GM12878 (cell line): ENCODE measurements at regions not wholly inside any gene's neighbourhood (a gene's known extent, or its start where the extent isn't known, plus 50 kb on each side); places are given as distances from the start of the nearest gene placed in this dataset.
"Not testable (repeated sequence)": the region's sequence is repeated elsewhere in the genome, so short reads cannot be mapped to it uniquely, and the experiment has no call there.

Source experiments
- ATAC-seq: fragments of 200-7000 bp; cut with Tn5 transposase; 3 replicates; pipeline ENCODE4 v1.9.1; 2020; ENCODE audit warnings: mild to moderate bottlenecking, moderate library complexity
- BruUV-seq: library from RNA; stranded (reverse); fragments of 400-500 nt; replicated peaks from 2 replicates; lab custom pipeline; 2021; lab: Mats Ljungman, UMichigan
- CTCF ChIA-PET: fragments of 300-600 bp; sonication (Branson Sonifier 250); formaldehyde crosslinking; extraction: SDS; loops from one replicate; lab custom pipeline; 2021; ENCODE audit warnings: inconsistent platforms; lab: Yijun Ruan, JAX
- POLR2A ChIA-PET: fragments of 350-600 bp; formaldehyde crosslinking; extraction: SDS; loops from one replicate; lab custom pipeline; 2021; ENCODE audit warnings: inconsistent platforms; lab: Charles Lee
- RAD21 ChIA-PET: fragments of 300-600 bp; sonication (Branson Sonifier 250); formaldehyde crosslinking; loops from one replicate; lab custom pipeline; 2023; ENCODE audit warnings: antibody characterized with exemption; ENCODE audit not compliant: unreplicated experiment; lab: Charles Lee
- SMC1A ChIA-PET: fragments of 300-600 bp; sonication (Branson Sonifier 250); formaldehyde crosslinking; loops from one replicate; lab custom pipeline; 2023; ENCODE audit not compliant: unreplicated experiment, uncharacterized antibody; lab: Charles Lee
- DNase-seq: peaks from one replicate; pipeline ENCODE4 v3.0.0-alpha.2; 2011; ENCODE audit warnings: low read depth, low spot score
- FAIRE-seq: peaks from 3 replicates; lab custom pipeline; 2011; peaks lifted over from hg19 to GRCh38; lab: Jason Lieb, UNC
- H2AFZ ChIP-seq: 2 replicates; pipeline ENCODE4 v1.6.0; 2011; ENCODE audit warnings: low read depth, low read length, control low read depth; ENCODE audit not compliant: control insufficient read depth
- H3K27ac ChIP-seq: 2 replicates; pipeline ENCODE4 v1.5.1; 2011; ENCODE audit warnings: control low read depth; ENCODE audit not compliant: control insufficient read depth, insufficient read depth
- H3K27me3 ChIP-seq, 2 experiments: replicated peaks in 1 of 2; 2 replicates each; pipeline versions ENCODE4 v1.6.0 to v1.6.1; 2011; ENCODE audit warnings: low read length in 1 of 2; ENCODE audit not compliant: control insufficient read depth in 2 of 2, insufficient read depth in 2 of 2
- H3K36me3 ChIP-seq, 2 experiments: 2 replicates each; pipeline ENCODE4 v1.5.1; 2011; ENCODE audit warnings: low read length in 1 of 2; ENCODE audit not compliant: control insufficient read depth in 2 of 2, insufficient read depth in 2 of 2
- H3K4me1 ChIP-seq: 2 replicates; pipeline ENCODE4 v1.6.1; 2011; ENCODE audit warnings: mild to moderate bottlenecking, low read length, moderate library complexity, mixed read lengths; ENCODE audit not compliant: control insufficient read depth, insufficient read depth
- H3K4me2 ChIP-seq: 2 replicates; pipeline ENCODE4 v1.6.0; 2011; ENCODE audit warnings: control low read depth; ENCODE audit not compliant: control insufficient read depth, insufficient read depth
- H3K4me3 ChIP-seq: fragments of 200-600 bp; sonication (generic); 2 replicates; pipeline ENCODE4 v1.5.1; 2016
- H3K79me2 ChIP-seq: 2 replicates; pipeline ENCODE4 v1.6.0; 2011; ENCODE audit warnings: low read length; ENCODE audit not compliant: control insufficient read depth, insufficient read depth
- H3K9ac ChIP-seq: 2 replicates; pipeline ENCODE4 v1.8.0; 2011; ENCODE audit warnings: low read length, control low read depth, mixed read lengths; ENCODE audit not compliant: control insufficient read depth, insufficient read depth
- H3K9me3 ChIP-seq: replicated peaks from 3 replicates; pipeline ENCODE4 v1.5.1; 2011; ENCODE audit warnings: mild to moderate bottlenecking, low read length; ENCODE audit not compliant: control insufficient read depth, insufficient read depth
- H4K20me1 ChIP-seq: 2 replicates; pipeline ENCODE4 v1.6.0; 2011; ENCODE audit not compliant: control insufficient read depth, insufficient read depth
- ETV6 ChIP-seq, 2 experiments: fragments of 450-650 bp in 1 of 2; IDR thresholded peaks in 1 of 2; conservative IDR thresholded peaks in 1 of 2; 2 replicates each; pipeline ENCODE4 v1.6.1; 2014; ENCODE audit warnings: antibody characterized with exemption in 1 of 2, borderline replicate concordance in 1 of 2, low read depth in 1 of 2, mild to moderate bottlenecking in 1 of 2, moderate library complexity in 1 of 2
- MTA3 ChIP-seq: IDR thresholded peaks from 2 replicates; pipeline ENCODE4 v1.6.1; 2012; ENCODE audit warnings: low read length, inconsistent platforms, borderline replicate concordance
- RAD51 ChIP-seq: fragments of 450-650 bp; IDR thresholded peaks from 2 replicates; pipeline ENCODE4 v1.6.1; 2016; ENCODE audit warnings: moderate library complexity, mild to moderate bottlenecking, inconsistent platforms
- SREBF2 ChIP-seq: IDR thresholded peaks from 2 replicates; pipeline ENCODE4 v1.6.1; 2012; ENCODE audit warnings: mild to moderate bottlenecking, low read length
- ZNF24 ChIP-seq: fragments of 450-650 bp; IDR thresholded peaks from 2 replicates; pipeline ENCODE4 v1.6.1; 2017; ENCODE audit warnings: antibody characterized with exemption, mild to moderate bottlenecking
- WGBS: methylation state at CpG from one replicate; pipeline ENCODE4 v1.1.6; 2016; ENCODE audit warnings: low lambda C conversion rate; ENCODE audit not compliant: insufficient replicate concordance, insufficient coverage; ENCODE audit errors: missing lambda C conversion rate; 5-methylcytosine and 5-hydroxymethylcytosine counted together
- in situ Hi-C: fragments of 300-500 bp; cut with MboI; formaldehyde crosslinking; loops from 9 replicates; pipeline ENCODE4 v1.14.3; 2018; ENCODE audit warnings: mixed read lengths
- intact Hi-C: fragments of 100-400 bp; cut with micrococcal nuclease; formaldehyde crosslinking; loops from one replicate; pipeline ENCODE4 v1.14.2; 2022; ENCODE audit not compliant: unreplicated experiment

DNA sequence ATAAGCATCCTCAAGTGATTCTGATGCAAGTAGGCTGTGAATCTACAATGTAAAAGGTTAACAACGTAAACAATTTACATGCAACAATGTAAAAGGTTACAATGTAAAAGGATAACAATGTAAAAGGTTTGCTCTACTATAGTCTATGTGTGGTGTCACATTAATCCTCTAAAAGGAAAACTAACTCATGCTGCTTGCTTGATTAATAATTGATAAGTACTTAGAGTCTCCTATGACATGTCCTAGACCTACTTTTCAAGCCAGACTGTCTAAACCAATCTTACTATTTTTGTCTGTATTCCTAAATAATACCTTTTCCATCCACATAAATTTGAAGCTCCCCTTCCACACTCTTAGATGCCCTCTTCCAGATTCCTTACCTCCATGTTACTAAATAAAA lies 606.8 kb downstream of the LTN1 start:
- H3K79me2 ChIP-seq = no peaks in the 10 kb centered on the region
- no peak overlapping the region for H3K27ac ChIP-seq
- no peaks in the 10 kb centered on the region for H3K4me1 ChIP-seq
- 0% methylated on average over 1 of the region's 1 CpG for WGBS
- ChIA-PET CTCF (no interaction called here), RAD21 (no interaction called here), POLR2A (no interaction called here), SMC1A (no interaction called here)
- in situ Hi-C loops = no loop called here
- H4K20me1 ChIP-seq = no peaks in the 10 kb centered on the region
- H3K4me2 ChIP-seq = no peak overlapping the region
- BruUV-seq = no TSS peak
- no peaks in the 10 kb centered on the region for H3K36me3 ChIP-seq
- H3K9me3 ChIP-seq = no peaks in the 10 kb centered on the region
- DNase-seq (no peak), FAIRE-seq (no peak), ATAC-seq (no peak)
- no peaks in the 10 kb centered on the region for H3K27me3 ChIP-seq
- no peak for TF ChIP-seq MTA3
- no peak for TF ChIP-seq ETV6 (conservative IDR thresholded peaks at IDR 0.05 in 1 of 2, IDR thresholded peaks at IDR 0.05 in 1 of 2; ENCODE audit: borderline replicate concordance in 1 of 2, low read depth in 1 of 2)
- no peak for TF ChIP-seq ZNF24
- TF ChIP-seq RAD51 = no peak
- TF ChIP-seq SREBF2 = no peak
- no peak overlapping the region for H2AFZ ChIP-seq
- H3K9ac ChIP-seq = no peak overlapping the region
- intact Hi-C loops = no loop called here
- H3K4me3 ChIP-seq = no peak overlapping the region

DNA sequence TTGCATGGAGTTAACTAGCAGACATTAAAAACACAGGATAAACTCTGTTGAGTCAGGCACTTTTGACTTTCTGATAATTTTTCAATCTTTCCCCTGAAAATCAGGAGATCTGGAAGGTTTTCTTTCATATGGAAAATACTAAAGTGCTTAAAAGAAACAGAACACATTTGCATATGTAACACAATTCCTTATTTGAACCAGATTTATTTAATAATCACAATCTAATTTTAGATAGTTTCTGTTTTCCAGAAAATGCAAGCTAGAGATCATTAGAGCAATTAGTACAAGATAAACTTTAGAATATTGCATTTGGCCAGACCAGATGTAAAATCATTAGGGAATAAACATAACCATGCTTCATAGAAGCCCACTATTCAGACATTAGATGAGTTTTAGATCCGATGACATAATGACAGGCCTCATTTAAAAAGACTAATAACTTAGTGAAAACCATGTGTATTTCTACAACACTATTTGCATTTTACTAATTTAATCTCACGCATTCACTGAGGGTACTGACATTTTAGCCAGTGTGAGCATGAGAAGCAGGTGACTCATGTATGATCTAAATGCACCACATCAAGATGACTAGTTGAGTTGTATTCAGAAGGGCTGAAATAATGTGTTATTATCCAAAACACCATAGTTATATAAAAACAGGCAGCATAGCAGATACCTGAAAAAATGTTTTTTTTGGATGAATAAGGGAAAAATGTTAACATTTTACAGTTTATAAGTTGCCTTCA lies 611.5 kb downstream of the LTN1 start:
- H3K4me1 ChIP-seq, SMC1A ChIA-PET, in situ Hi-C loops, intact Hi-C loops, CTCF ChIA-PET, H2AFZ ChIP-seq, H3K27ac ChIP-seq, DNase-seq, H3K4me2 ChIP-seq, POLR2A ChIA-PET, RAD21 ChIA-PET, H3K9ac ChIP-seq, H3K36me3 ChIP-seq, FAIRE-seq, H3K4me3 ChIP-seq, ATAC-seq, BruUV-seq, H4K20me1 ChIP-seq, H3K9me3 ChIP-seq, H3K27me3 ChIP-seq, H3K79me2 ChIP-seq: not testable (repeated sequence)
- 28% methylated on average over 2 of the region's 2 CpGs for WGBS
